GM12872 (cell line): ENCODE measurements at regions not wholly inside any gene's neighbourhood (a gene's known extent, or its start where the extent isn't known, plus 50 kb on each side); places are given as distances from the start of the nearest gene placed in this dataset.

Experiments
- TF ChIP-seq, protein P1 (sequence below): IDR thresholded peaks from 3 replicates; pipeline ENCODE4 v1.5.1; 2011; ENCODE audit warnings: low read depth, mild to moderate bottlenecking, low read length, moderate library complexity; ENCODE audit not compliant: insufficient read depth

DNA sequence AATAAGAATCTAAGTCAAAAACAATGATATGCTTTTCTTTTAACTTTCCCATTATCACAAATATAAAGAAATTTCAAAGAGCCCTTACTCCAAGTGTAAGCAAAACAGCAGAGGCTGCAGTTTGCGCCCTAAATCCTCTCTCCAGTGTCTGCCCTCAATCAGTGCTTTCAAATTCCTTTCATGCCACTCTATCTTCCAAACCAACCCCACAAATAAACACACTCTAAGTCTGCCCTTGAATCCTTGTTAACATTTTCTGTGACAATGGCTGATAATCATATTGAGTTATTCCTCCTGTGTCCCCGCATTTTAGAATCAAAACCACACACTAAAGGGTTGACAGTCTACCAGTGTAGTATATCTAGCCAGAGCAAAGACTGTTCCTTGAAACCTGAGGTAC lies 317.9 kb upstream of the MARCKS start:
- TF ChIP-seq, protein P1, sequence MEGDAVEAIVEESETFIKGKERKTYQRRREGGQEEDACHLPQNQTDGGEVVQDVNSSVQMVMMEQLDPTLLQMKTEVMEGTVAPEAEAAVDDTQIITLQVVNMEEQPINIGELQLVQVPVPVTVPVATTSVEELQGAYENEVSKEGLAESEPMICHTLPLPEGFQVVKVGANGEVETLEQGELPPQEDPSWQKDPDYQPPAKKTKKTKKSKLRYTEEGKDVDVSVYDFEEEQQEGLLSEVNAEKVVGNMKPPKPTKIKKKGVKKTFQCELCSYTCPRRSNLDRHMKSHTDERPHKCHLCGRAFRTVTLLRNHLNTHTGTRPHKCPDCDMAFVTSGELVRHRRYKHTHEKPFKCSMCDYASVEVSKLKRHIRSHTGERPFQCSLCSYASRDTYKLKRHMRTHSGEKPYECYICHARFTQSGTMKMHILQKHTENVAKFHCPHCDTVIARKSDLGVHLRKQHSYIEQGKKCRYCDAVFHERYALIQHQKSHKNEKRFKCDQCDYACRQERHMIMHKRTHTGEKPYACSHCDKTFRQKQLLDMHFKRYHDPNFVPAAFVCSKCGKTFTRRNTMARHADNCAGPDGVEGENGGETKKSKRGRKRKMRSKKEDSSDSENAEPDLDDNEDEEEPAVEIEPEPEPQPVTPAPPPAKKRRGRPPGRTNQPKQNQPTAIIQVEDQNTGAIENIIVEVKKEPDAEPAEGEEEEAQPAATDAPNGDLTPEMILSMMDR, result no peak

DNA sequence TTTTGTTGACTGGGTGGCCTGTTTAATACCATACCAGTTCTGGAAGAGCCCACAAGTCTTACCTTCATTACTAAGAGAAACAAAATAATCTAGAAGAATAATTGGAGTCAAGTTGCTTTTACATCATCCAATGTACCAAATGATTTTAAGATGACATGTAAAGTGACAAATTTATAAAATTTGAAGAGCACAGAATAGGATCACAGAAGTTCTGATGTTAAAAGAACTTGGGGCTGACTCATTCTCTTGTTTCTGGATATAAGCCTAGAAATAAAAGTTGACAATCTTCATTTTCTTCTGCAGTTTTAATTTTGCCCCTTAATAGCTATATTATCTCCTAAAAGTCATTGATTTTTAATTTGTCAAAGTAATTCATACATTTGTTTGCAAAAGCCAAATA lies 317.5 kb upstream of the MARCKS start:
- TF ChIP-seq, protein P1, result no peak

DNA sequence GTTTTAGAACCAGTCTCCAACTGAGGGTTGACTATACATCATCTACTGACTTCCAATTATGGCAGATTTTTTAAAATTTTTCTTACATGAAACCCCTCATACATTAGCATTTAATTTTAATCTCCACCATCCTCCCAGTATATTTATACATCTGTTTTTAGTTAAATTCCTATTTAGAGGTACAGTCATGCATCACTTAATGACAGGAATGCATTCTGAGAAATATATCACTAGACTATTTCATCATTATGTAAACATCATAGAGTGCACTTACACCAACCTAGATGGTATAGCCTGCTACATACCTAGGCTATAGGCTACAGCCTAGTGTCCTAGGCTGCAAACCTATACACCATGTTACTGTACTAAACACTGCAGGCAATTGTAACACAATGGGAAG lies 316.7 kb upstream of the MARCKS start:
- TF ChIP-seq, protein P1, result no peak

DNA sequence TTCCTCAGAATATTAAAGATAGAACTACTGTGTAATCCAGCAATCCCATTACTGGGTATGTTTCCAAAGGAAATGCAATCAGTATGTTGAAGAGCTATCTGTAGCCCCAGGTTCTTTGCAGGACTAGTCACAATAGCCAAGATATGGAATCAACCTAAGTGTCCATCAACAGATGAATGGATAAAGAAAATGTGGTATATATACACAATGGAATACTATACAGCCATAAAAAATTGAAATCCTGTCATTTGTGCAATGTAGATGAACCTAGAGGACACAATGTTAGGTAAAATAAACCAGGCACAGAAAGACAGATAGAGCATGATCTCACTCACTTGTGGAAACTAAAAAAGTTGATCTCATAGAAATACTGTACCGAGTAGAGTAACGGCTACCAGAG lies 306.0 kb upstream of the MARCKS start:
- TF ChIP-seq, protein P1, result no peak

DNA sequence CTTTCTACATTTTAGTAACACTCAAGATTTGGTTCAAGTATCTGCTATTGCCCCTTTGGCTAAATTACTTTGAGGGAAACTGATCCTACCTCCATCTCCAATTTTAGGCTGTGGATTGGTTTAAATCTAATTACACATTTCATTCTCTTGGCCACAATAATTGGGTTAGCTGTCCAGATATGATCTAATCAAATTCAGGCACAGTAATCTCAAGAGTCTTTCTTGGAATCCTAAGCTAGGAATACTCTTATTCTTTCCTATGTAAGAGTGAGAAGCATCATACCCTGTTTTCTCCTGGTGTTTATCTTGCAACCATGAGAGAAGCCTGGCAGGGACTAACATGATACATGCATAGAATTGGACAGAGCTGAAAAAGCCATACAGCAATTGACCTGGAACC lies 300.4 kb upstream of the MARCKS start:
- TF ChIP-seq, protein P1, result no peak

DNA sequence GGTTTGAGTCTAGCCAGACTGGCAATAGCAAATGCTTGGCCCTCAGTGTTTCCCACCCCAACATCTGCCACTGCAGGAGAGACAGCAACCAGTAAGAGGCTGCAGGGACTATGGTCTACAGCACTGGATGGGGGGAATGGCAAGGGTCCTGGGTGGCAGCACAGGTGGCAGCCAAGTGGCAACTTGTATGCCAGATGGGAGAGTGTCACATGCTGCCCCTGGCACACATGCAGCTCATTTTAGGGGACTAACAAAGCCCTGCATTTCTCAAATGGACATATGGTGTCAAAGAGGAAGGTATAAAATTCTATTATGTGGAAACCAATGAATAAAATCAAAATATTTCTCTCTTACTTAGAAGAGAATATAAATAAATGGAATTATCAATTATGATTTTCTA lies 298.7 kb upstream of the MARCKS start:
- TF ChIP-seq, protein P1, result no peak

DNA sequence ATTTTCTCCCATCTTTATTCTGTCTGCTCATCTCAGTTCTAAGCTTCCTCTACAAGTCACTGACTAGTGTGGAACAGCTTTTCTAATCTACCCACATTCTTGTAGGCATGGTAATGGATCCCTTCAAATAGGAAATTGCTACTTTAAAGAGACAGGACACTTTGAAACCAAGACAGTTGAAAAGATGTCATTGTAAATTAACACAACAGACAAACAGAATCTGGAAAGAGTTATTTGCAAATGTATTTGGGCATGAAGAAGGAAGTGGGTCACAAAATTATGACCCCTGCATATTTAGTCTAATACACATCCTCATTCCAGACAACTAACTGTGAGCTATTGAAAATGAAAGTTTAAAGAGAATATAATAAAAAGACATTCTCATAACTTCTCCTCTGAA lies 298.2 kb upstream of the MARCKS start:
- TF ChIP-seq, protein P1, result no peak

DNA sequence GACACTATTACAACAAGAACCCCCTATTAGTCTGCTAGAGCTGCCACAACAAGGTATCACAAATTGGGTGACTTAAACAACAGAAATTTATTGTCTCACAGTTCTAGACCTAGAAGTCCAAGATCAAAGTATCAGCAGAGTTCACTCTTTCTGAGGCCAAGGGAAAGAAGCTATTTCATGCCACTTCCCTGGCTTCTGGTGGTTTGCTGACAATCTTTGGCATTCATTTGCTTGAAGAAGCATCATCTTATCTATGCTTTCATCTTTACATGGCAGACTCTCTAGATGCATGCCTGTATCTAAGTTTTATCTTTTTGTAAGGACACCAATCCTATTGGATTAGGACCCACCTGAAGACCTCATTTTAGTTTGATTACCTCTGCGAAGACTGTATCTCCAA lies 296.8 kb upstream of the MARCKS start:
- TF ChIP-seq, protein P1, result no peak
